K562 (cell line): ENCODE measurements at regions not wholly inside any gene's neighbourhood (a gene's known extent, or its start where the extent isn't known, plus 50 kb on each side); places are given as distances from the start of the nearest gene placed in this dataset.

Source experiments
- AFF4 ChIP-seq: sonication (generic); formaldehyde crosslinking; IDR thresholded peaks from 2 replicates; pipeline ENCODE4 v1.8.0; 2023; ENCODE audit warnings: mild to moderate bottlenecking, missing genetic modification reagents
- EGR1 ChIP-seq: fragments of 450-650 bp; conservative IDR thresholded peaks from 2 replicates; pipeline ENCODE4 v1.6.1; 2017; ENCODE audit warnings: mild to moderate bottlenecking
- EHMT2 ChIP-seq: fragments of 450-650 bp; IDR thresholded peaks from 2 replicates; pipeline ENCODE4 v1.6.1; 2018; ENCODE audit warnings: antibody characterized with exemption
- SMAD4 ChIP-seq: fragments of 250-450 bp; sonication (Bioruptor Pico); conservative IDR thresholded peaks from 2 replicates; pipeline ENCODE4 v1.8.0; 2021; ENCODE audit warnings: inconsistent platforms, mild to moderate bottlenecking, moderate library complexity
- SMARCE1 ChIP-seq: fragments of 450-650 bp; IDR thresholded peaks from 2 replicates; pipeline ENCODE4 v1.7.1; 2016; ENCODE audit warnings: mild to moderate bottlenecking
- TFE3 ChIP-seq: fragments of 450-650 bp; formaldehyde crosslinking; IDR thresholded peaks from 2 replicates; pipeline ENCODE4 v1.4.0; 2020; ENCODE audit warnings: mild to moderate bottlenecking, mixed read lengths
- YY1 ChIP-seq, 3 experiments: IDR thresholded peaks; 2 replicates each; pipeline ENCODE4 v1.6.1; 2011; ENCODE audit warnings: low read length in 2 of 3, mild to moderate bottlenecking in 2 of 3, moderate library complexity in 2 of 3, borderline replicate concordance in 1 of 3, control low read depth in 1 of 3, low read depth in 1 of 3; ENCODE audit not compliant: insufficient read depth in 3 of 3, insufficient replicate concordance in 2 of 3, control insufficient read depth in 1 of 3, insufficient read length in 1 of 3; ENCODE audit errors: extremely low read depth in 1 of 3

- TF ChIP-seq TFE3 (no peak), AFF4 (CRISPR knock-in tag) (no peak), SMAD4 (CRISPR knock-in tag) (no peak), EHMT2 (no peak), SMARCE1 (no peak), EGR1 (0 out of 2 replicates have a peak, but pooled peaks have one; percentile 11), YY1 (IDR thresholded peaks at IDR 0.05; ENCODE audit: borderline replicate concordance in 1 of 3, control insufficient read depth in 1 of 3, extremely low read depth in 1 of 3, insufficient read depth in 3 of 3, insufficient read length in 1 of 3, insufficient replicate concordance in 2 of 3, low read depth in 1 of 3, low read length in 2 of 3) (peak in 1 of 3 experiments; percentile 12)
Observed at GRCh38 chr2:64769392-64770044, 115.8 kb upstream of the SERTAD2 start (continued).
